ENCODE measurements at regions not wholly inside any gene's neighbourhood (a gene's known extent, or its start where the extent isn't known, plus 50 kb on each side); places are given as distances from the start of the nearest gene placed in this dataset.

DNA sequence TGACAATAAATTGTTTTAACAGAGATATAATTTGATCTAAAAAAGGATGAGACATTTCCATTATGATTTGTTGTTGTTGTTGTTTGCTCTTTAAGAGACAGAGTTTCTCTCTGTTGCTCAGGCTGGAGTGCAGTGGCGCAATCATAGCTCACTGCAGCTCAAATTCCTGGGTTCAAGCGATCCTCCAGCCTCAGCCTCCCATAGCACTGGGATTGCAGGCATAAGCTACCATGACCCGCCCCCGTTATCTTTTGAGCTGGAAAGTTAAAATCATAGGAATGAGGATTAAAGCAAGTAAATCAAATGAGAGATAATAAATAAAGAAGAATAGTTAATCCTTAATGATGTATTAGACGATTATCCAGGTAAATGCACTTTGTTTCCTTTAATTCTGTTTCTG, 224.4 kb upstream of the SMIM31 start:
- H3K4me3 ChIP-seq (ENCODE audit: control insufficient read depth, low read depth, low read length), result no peak overlapping the region
- TF ChIP-seq CTCF (IDR thresholded peaks at IDR 0.05; ENCODE audit: control insufficient read depth, insufficient read depth, low read depth, low read length, missing control alignments), result no peak
- DNase-seq (ENCODE audit: low read depth), result no peak

DNA sequence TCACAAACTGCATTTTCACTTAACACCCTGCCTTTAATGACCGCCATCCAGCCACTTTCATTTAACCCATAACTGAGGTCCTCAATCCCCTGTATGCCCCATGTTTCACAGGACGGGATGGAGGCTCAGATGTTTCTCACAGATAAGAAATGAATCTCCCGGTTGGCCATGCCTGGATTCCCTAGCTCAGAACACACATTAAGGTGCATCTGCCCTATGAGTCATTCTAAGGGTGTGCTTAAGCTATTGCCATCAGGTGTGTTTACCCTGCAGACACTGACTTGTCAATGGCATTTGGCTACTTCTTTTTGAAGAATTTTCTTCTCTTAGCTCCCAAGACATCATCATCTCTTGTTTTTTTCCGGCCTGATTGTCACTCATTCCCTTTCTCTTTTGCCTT, 222.6 kb upstream of the SMIM31 start:
- TF ChIP-seq CTCF (IDR thresholded peaks at IDR 0.05; ENCODE audit: control insufficient read depth, insufficient read depth, low read depth, low read length, missing control alignments), result no peak
- H3K4me3 ChIP-seq (ENCODE audit: control insufficient read depth, low read depth, low read length), result no peak overlapping the region
- DNase-seq (ENCODE audit: low read depth), result no peak

- DNase-seq (ENCODE audit: low read depth), result peak; percentile 52
- TF ChIP-seq CTCF (IDR thresholded peaks at IDR 0.05; ENCODE audit: control insufficient read depth, insufficient read depth, low read depth, low read length, missing control alignments), result no peak
- no peak overlapping the region for H3K4me3 ChIP-seq (ENCODE audit: control insufficient read depth, low read depth, low read length)
Measured at GRCh38 chr4:164536814-164537213, 217.1 kb upstream of the SMIM31 start.

- no peak overlapping the region for H3K4me3 ChIP-seq (ENCODE audit: control insufficient read depth, low read depth, low read length)
- TF ChIP-seq CTCF (IDR thresholded peaks at IDR 0.05; ENCODE audit: control insufficient read depth, insufficient read depth, low read depth, low read length, missing control alignments), result no peak
- DNase-seq (ENCODE audit: low read depth), result no peak
Measured at GRCh38 chr4:164538097-164538496, 215.8 kb upstream of the SMIM31 start.

- H3K4me3 ChIP-seq (ENCODE audit: control insufficient read depth, low read depth, low read length), result no peak overlapping the region
- no peak for DNase-seq (ENCODE audit: low read depth)
- no peak for TF ChIP-seq CTCF (IDR thresholded peaks at IDR 0.05; ENCODE audit: control insufficient read depth, insufficient read depth, low read depth, low read length, missing control alignments)
Measured at GRCh38 chr4:164540987-164541386, 212.9 kb upstream of the SMIM31 start.

DNA sequence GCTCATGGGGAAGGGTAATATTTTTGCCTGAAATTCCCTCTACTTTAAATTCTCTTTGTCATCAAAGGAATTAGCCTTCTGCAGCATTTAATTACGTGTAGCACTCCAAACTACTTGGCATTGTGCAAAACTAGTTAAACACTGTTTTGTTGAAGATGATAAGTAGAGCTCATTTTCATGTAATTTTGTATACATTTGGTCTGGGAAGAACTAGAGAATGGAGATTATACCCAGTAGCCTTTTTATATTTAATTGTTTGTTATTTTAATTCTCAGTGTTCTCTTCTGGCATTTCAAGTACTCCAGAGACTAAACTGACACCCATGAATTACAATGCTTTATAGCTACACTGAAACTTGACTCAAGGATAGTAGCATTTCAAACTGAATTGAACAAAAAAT, 211.5 kb upstream of the SMIM31 start:
- TF ChIP-seq CTCF (IDR thresholded peaks at IDR 0.05; ENCODE audit: control insufficient read depth, insufficient read depth, low read depth, low read length, missing control alignments), result no peak
- H3K4me3 ChIP-seq (ENCODE audit: control insufficient read depth, low read depth, low read length), result no peak overlapping the region
- no peak for DNase-seq (ENCODE audit: low read depth)

Measured in AG09309 (cell line).